ENCODE measurements at regions not wholly inside any gene's neighbourhood (a gene's known extent, or its start where the extent isn't known, plus 50 kb on each side); places are given as distances from the start of the nearest gene placed in this dataset.

- H3K4me3 ChIP-seq (replicated peaks in 1 of 2; ENCODE audit: low read depth in 1 of 2, low read length in 2 of 2): no peak overlapping the region
- no TSS peak for BruUV-seq (replicated peaks)
- intact Hi-C loops (cut with micrococcal nuclease): no loop called here
- H3K4me2 ChIP-seq (ENCODE audit: low read length): no peak overlapping the region
- H3K9me3 ChIP-seq (ENCODE audit: control insufficient read depth in 1 of 2, insufficient read depth in 1 of 2, low read depth in 1 of 2, low read length in 2 of 2): peaks cover 0 to 16% of the 10 kb centered on the region in 2 experiments; a peak in 1 of 4 replicates
- no peaks in the 10 kb centered on the region for H4K20me1 ChIP-seq (ENCODE audit: insufficient read depth)
- ChIA-PET RAD21 (ENCODE audit: low non-redundant PET in 1 of 2, low total read pairs in 2 of 2, uncharacterized antibody in 2 of 2, unreplicated experiment in 2 of 2) (no interaction called here), CTCF (no interaction called here), POLR2A (no interaction called here)
- no peaks in the 10 kb centered on the region for H3K36me3 ChIP-seq (ENCODE audit: control insufficient read depth in 1 of 2, insufficient read depth in 2 of 2, low read length in 2 of 2)
- no peaks in the 10 kb centered on the region for H3K79me2 ChIP-seq (ENCODE audit: insufficient read depth, low read length)
- H3K9me2 ChIP-seq (ENCODE audit: insufficient read depth): no peaks in the 10 kb centered on the region
- no peaks in the 10 kb centered on the region for H3K27me3 ChIP-seq (ENCODE audit: insufficient read depth, low read length)
- H3K9ac ChIP-seq (ENCODE audit: low read length): no peak overlapping the region
- H3K4me1 ChIP-seq (ENCODE audit: control insufficient read depth in 1 of 2, insufficient read depth in 2 of 2, low read length in 2 of 2): no peaks in the 10 kb centered on the region
- TF ChIP-seq SP1 (IDR thresholded peaks at IDR 0.05; ENCODE audit: low read depth) (no peak), ZBTB33 (IDR thresholded peaks at IDR 0.05; ENCODE audit: extremely low read depth, insufficient replicate concordance, low read length) (no peak), ELF1 (IDR thresholded peaks at IDR 0.05; ENCODE audit: borderline replicate concordance, low read depth) (no peak), ATF3 (IDR thresholded peaks at IDR 0.05) (no peak), SRF (IDR thresholded peaks at IDR 0.05; ENCODE audit: low read depth) (no peak)
- H3K27ac ChIP-seq (ENCODE audit: low read depth, low read length): no peak overlapping the region
- H2AFZ ChIP-seq (ENCODE audit: low read depth, low read length, poor library complexity, severe bottlenecking): no peak overlapping the region
- DNase-seq (ENCODE audit: low read depth, low spot score) (no peak), ATAC-seq (no peak)
Measured at GRCh38 chr17:22459953-22460350, 767.6 kb downstream of the KCNJ18 start.

GRCh38 chr17:22460461-22461063 is 768.2 kb downstream of the KCNJ18 start:
- no peaks in the 10 kb centered on the region for H4K20me1 ChIP-seq (ENCODE audit: insufficient read depth)
- ChIA-PET POLR2A (no interaction called here), RAD21 (ENCODE audit: low non-redundant PET in 1 of 2, low total read pairs in 2 of 2, uncharacterized antibody in 2 of 2, unreplicated experiment in 2 of 2) (no interaction called here), CTCF (no interaction called here)
- H3K27me3 ChIP-seq (ENCODE audit: insufficient read depth, low read length): no peaks in the 10 kb centered on the region
- H2AFZ ChIP-seq (ENCODE audit: low read depth, low read length, poor library complexity, severe bottlenecking): no peak overlapping the region
- H3K79me2 ChIP-seq (ENCODE audit: insufficient read depth, low read length): no peaks in the 10 kb centered on the region
- no peak overlapping the region for H3K4me2 ChIP-seq (ENCODE audit: low read length)
- intact Hi-C loops (cut with micrococcal nuclease): no loop called here
- peaks cover 0 to 12% of the 10 kb centered on the region in 2 experiments; a peak in 1 of 4 replicates for H3K9me3 ChIP-seq (ENCODE audit: control insufficient read depth in 1 of 2, insufficient read depth in 1 of 2, low read depth in 1 of 2, low read length in 2 of 2)
- H3K4me1 ChIP-seq (ENCODE audit: control insufficient read depth in 1 of 2, insufficient read depth in 2 of 2, low read length in 2 of 2): no peaks in the 10 kb centered on the region
- no peaks in the 10 kb centered on the region for H3K36me3 ChIP-seq (ENCODE audit: control insufficient read depth in 1 of 2, insufficient read depth in 2 of 2, low read length in 2 of 2)
- no peak overlapping the region for H3K4me3 ChIP-seq (replicated peaks in 1 of 2; ENCODE audit: low read depth in 1 of 2, low read length in 2 of 2)
- ATAC-seq (no peak), DNase-seq (ENCODE audit: low read depth, low spot score) (no peak)
- H3K9ac ChIP-seq (ENCODE audit: low read length): no peak overlapping the region
- BruUV-seq (replicated peaks): no TSS peak
- no peaks in the 10 kb centered on the region for H3K9me2 ChIP-seq (ENCODE audit: insufficient read depth)
- H3K27ac ChIP-seq (ENCODE audit: low read depth, low read length): no peak overlapping the region
- TF ChIP-seq CBX3 (IDR thresholded peaks at IDR 0.05; ENCODE audit: low read depth) (no peak), EZH2phosphoT487 (IDR thresholded peaks at IDR 0.05; ENCODE audit: borderline replicate concordance) (no peak), CEBPB (IDR thresholded peaks at IDR 0.05; ENCODE audit: low read depth) (no peak), POLR2A (IDR thresholded peaks at IDR 0.05; ENCODE audit: borderline replicate concordance, extremely low read depth, insufficient read depth, insufficient read length) (no peak), MAX (IDR thresholded peaks at IDR 0.05) (no peak), SRF (IDR thresholded peaks at IDR 0.05; ENCODE audit: low read depth) (no peak), FOSL1 (IDR thresholded peaks at IDR 0.05; ENCODE audit: low read depth) (no peak), EGR1 (IDR thresholded peaks at IDR 0.05; ENCODE audit: low read depth) (no peak), REST (IDR thresholded peaks at IDR 0.05; ENCODE audit: low read depth) (no peak), TCF7L2 (IDR thresholded peaks at IDR 0.05; ENCODE audit: borderline replicate concordance, extremely low read depth, insufficient read depth, insufficient read length) (no peak), POLR2AphosphoS5 (IDR thresholded peaks at IDR 0.05; ENCODE audit: low read depth, low read length) (no peak), ZFX (IDR thresholded peaks at IDR 0.05) (no peak)

Measured in HCT116 (cell line).